Naive B cell (primary cell): ENCODE measurements at regions not wholly inside any gene's neighbourhood (a gene's known extent, or its start where the extent isn't known, plus 50 kb on each side); places are given as distances from the start of the nearest gene placed in this dataset.
A peak's percentile ranks its signal among the peaks of the same experiment; 100 is the strongest.
"Not testable (repeated sequence)": the region's sequence is repeated elsewhere in the genome, so short reads cannot be mapped to it uniquely, and the experiment has no call there.

Experiments used
- ATAC-seq, 2 donors: fragments of 150-1000 bp; cut with Tn5 transposase; 2 replicates each; pipeline ENCODE4 v1.10.0; 2021; ENCODE audit warnings: low read depth in 2 of 2, mild to moderate bottlenecking in 2 of 2, moderate library complexity in 2 of 2
- DNase-seq: peaks from one replicate; pipeline ENCODE4 v3.0.0; 2022
- H3K27ac Mint-ChIP-seq, 6 donors: one replicate each; pipeline ENCODE4 v1.8.0; 2020 to 2022; ENCODE audit warnings: mild to moderate bottlenecking in 6 of 6, mixed read lengths in 6 of 6, moderate library complexity in 5 of 6, inconsistent platforms in 2 of 6
- H3K27me3 Mint-ChIP-seq, 3 donors: one replicate each; pipeline ENCODE4 v1.8.0; 2021 to 2022; ENCODE audit warnings: mixed read lengths in 3 of 3, mild to moderate bottlenecking in 1 of 3
- H3K36me3 Mint-ChIP-seq, 2 donors: one replicate each; pipeline ENCODE4 v1.8.0; 2020 to 2022; ENCODE audit warnings: mixed read lengths in 2 of 2, inconsistent platforms in 1 of 2, mild to moderate bottlenecking in 1 of 2
- H3K4me1 Mint-ChIP-seq, 3 donors: one replicate each; pipeline ENCODE4 v1.8.0; 2020 to 2022; ENCODE audit warnings: mixed read lengths in 3 of 3, inconsistent platforms in 1 of 3, mild to moderate bottlenecking in 1 of 3, moderate library complexity in 1 of 3
- H3K4me3 Mint-ChIP-seq, 8 donors: one replicate each; pipeline ENCODE4 v1.8.0; 2020 to 2022; ENCODE audit warnings: mild to moderate bottlenecking in 8 of 8, mixed read lengths in 8 of 8, moderate library complexity in 8 of 8, inconsistent platforms in 2 of 8
- H3K9me3 Mint-ChIP-seq, 7 donors: one replicate each; pipeline ENCODE4 v1.8.0; 2020 to 2022; ENCODE audit warnings: mixed read lengths in 7 of 7, mild to moderate bottlenecking in 5 of 7, inconsistent platforms in 2 of 7, moderate library complexity in 1 of 7

DNA sequence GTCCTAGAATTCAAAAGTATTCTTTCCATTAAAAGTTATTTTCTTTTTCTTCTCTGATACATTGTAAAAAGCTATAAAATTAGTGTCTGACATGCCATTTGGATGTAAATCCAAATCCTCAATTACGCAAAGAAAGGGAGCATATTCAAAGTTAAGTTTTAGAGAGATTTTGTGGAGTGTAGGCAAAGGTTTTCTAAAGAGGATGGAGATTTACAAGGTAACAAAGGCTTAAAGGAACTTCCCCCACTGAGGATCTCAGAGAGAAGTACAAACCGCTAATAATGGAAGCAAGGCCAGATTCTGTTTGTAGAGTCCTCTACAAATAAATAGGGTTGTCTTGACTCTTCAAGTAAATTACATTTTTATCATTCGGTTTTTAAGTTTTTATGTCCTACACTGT lies 91.0 kb upstream of the MAPK10 start:
- Mint-ChIP-seq H3K27ac (no peak overlapping the region), H3K9me3 (no peaks in the 10 kb centered on the region)
- DNase-seq, result no peak

DNA sequence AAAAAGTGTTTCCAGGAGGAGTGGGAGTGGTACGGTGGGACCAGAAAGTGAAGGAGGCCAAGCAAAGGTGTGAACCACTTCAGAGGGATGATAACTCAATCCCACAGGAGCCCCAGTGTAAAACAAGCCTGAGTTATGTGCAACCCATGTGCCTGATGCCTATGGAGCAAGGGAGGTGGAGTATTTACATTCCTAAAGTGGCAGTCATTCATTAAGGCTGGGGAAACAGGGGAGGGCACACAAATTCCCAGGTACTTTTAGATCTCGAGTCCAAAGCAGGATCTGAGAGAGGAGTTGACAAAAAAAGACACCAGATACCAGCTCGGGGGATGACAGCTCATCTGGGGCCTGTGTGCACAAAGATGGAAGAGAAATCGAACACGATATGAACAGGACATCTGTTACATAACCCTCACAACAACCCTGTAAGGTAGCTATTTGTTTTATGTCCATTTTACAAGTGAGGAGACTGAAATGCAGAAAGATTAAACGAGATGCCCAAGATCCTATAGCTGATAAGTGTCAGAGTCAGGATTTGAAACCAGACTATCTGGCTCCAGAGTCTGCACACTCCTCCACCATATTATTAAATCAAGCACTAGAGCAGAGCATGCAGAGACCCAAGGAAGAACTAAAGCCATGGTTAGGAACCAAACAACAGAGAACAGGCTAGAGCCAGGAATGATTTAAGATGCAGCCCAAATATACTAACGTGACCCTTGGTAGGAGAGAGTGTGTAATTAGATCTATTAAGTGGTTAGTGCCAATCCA lies 91.9 kb upstream of the MAPK10 start:
- H3K36me3 Mint-ChIP-seq, result no peaks in the 10 kb centered on the region
- H3K4me3 Mint-ChIP-seq, result no peak overlapping the region
- ATAC-seq (no peak), DNase-seq (no peak)
- peaks cover 5 to 10% (median 8%) of the 10 kb centered on the region in 3 donors for H3K27me3 Mint-ChIP-seq
- H3K27ac Mint-ChIP-seq, result peak overlapping the region in 1 of 6 donors; percentile 43
- H3K4me1 Mint-ChIP-seq, result no peaks in the 10 kb centered on the region
- no peaks in the 10 kb centered on the region for H3K9me3 Mint-ChIP-seq

More for the DNA sequence above, 91.0 kb upstream of the MAPK10 start:
- Mint-ChIP-seq H3K4me1 (no peaks in the 10 kb centered on the region), H3K36me3 (no peaks in the 10 kb centered on the region), H3K4me3 (no peak overlapping the region), H3K27me3 (peaks cover 5 to 10% (median 8%) of the 10 kb centered on the region in 3 donors)
- ATAC-seq, result no peak

DNA sequence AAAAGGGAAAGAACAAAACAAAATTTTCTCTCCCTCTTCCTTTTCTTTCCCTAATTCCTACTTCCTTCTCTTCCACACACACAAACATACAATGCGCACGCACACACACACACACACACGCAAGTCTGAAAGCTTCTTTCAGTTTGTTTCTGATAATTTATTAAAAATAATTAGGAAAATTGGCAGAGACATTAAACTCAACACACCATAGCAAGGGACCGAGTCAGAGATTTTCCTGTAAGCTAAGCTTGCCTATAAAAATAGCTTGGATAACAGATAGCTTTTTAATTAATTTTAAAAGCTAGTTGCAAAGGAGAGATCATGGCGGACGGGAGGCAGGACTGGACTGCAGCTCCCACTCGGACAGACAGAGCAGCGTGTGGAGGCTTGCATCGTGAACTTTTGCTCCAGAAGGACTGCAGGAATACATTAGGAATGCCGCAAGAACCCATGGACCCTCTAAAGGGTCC lies 92.6 kb upstream of the MAPK10 start:
- no peak for ATAC-seq
- Mint-ChIP-seq H3K4me1 (no peaks in the 10 kb centered on the region), H3K36me3 (no peaks in the 10 kb centered on the region), H3K4me3 (no peak overlapping the region), H3K27ac (no peak overlapping the region), H3K9me3 (no peaks in the 10 kb centered on the region), H3K27me3 (peaks cover 5 to 10% (median 8%) of the 10 kb centered on the region in 3 donors)
- DNase-seq, result no peak

DNA sequence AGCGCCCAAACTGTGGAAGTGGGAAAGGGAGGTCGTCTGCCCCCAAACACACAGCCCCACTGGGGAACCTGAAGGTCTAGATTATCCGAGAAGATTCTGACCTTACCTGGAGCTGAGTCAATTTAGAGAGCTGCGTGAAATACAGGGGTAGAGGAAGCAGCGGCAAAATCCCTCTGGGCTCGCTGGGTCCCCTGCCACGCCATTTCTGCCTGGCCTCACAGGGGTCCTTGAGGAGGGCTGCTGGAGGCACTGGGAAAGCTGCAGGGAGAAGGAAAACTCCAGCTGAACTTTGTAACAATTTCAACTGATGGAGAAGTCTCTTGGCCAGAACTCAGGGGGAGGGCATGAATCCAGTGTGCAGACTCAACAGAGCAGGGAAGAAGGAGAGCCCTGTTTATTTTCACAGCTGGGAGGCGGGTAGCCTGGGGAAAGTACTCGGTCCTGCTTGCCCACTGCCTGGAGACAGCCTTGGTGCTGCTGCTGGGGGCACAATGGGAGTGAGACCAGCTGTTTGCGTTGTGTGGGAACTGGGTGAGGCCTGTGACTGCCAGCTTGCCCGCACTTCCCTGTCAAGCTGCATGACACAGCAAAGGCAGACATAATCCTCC lies 93.2 kb upstream of the MAPK10 start:
- no peak overlapping the region for H3K4me3 Mint-ChIP-seq

DNA sequence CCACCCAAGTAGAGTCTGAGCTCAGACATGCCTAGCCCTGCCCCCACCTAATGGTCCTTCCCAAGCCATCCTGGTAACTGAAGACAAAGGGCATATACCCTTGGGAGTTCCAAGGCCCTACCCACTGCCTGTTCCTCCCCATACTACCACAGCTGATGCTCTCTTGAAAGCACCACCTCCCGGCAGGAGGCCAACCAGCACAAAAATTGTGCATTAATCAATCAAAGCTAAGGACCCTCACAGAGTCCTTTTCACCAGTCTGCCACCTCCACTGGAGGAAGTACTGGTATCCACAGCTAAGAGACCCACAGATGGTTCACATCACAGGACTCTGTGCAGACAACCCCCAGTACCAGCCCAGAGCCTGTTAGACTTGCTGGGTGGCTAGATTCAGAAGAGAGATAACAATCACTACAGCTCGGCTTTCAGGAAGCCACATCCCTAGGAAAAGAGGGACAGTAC lies 93.8 kb upstream of the MAPK10 start:
- H3K27ac Mint-ChIP-seq, result not testable (repeated sequence)

More for the DNA sequence above, 93.2 kb upstream of the MAPK10 start:
- no peaks in the 10 kb centered on the region for H3K4me1 Mint-ChIP-seq
- no peaks in the 10 kb centered on the region for H3K9me3 Mint-ChIP-seq
- no peaks in the 10 kb centered on the region for H3K36me3 Mint-ChIP-seq
- peaks cover 5 to 10% (median 8%) of the 10 kb centered on the region in 3 donors for H3K27me3 Mint-ChIP-seq
- H3K27ac Mint-ChIP-seq, result no peak overlapping the region
- no peak for DNase-seq
- ATAC-seq, result no peak

DNA sequence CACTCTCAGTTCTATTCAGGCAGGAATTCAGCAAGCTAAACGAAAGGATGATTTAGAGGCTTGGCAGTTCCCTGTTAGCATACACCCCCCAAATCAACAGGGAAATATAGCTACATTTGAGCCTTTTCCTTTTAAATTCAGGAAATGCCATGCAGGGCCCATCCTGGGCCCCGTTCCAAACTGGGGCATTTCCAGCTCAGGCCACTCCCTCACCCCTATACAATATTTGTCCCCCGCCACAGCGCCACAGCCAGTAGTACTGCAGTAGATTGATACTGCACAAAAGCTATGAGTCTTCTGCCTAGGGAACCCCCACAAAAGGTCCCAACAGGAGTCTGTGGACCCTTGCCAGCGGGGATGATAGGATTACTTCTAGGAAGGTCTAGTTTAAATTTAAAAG lies 102.0 kb upstream of the MAPK10 start:
- Mint-ChIP-seq H3K36me3 (peaks cover 0 to 8% of the 10 kb centered on the region in 2 donors), H3K9me3 (peaks cover 3 to 18% (median 8%) of the 10 kb centered on the region in 7 donors), H3K4me1 (no peaks in the 10 kb centered on the region), H3K27ac (no peak overlapping the region), H3K27me3 (no peaks in the 10 kb centered on the region), H3K4me3 (no peak overlapping the region)
- ATAC-seq, result no peak
- DNase-seq, result no peak

More for the DNA sequence above, 93.8 kb upstream of the MAPK10 start:
- ATAC-seq, H3K27me3 Mint-ChIP-seq, H3K9me3 Mint-ChIP-seq, H3K4me1 Mint-ChIP-seq, H3K4me3 Mint-ChIP-seq, DNase-seq, H3K36me3 Mint-ChIP-seq: not testable (repeated sequence)

DNA sequence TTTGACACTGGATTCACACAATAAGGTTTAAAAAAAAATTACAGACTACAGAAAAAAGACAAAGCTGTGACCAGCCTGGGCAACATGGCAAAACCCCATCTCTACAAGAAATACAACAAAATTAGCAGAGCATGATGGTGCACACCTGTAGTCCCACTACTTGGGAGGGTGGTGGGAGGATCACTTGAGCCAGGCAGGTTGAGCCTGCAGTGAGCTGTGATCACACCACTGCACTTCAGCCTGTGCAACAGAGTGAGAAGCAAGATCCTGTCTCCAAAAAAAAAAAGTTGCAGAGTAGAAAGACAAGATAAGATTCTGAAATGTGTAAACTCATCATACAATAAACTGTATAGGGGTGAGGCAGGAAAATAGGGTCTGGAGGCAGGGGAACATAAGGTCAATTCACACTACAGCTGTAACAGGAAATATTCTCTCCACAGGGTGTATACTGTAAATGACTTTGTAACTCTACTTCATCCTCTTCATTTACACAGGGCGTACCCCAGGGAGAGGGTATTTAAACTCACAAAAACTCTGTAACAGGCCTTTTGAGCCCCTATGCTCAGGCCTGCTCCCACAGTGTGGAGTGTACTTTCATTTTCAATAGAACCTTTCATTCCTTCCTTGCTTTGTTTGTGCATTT lies 112.6 kb upstream of the MAPK10 start:
- Mint-ChIP-seq H3K4me3 (no peak overlapping the region), H3K27me3 (no peaks in the 10 kb centered on the region), H3K27ac (peak overlapping the region in 2 of 6 donors; percentile 38 to 89), H3K9me3 (no peaks in the 10 kb centered on the region), H3K4me1 (peaks cover 0 to 2% (median 0%) of the 10 kb centered on the region in 3 donors), H3K36me3 (no peaks in the 10 kb centered on the region)
- DNase-seq (no peak), ATAC-seq (no peak)

DNA sequence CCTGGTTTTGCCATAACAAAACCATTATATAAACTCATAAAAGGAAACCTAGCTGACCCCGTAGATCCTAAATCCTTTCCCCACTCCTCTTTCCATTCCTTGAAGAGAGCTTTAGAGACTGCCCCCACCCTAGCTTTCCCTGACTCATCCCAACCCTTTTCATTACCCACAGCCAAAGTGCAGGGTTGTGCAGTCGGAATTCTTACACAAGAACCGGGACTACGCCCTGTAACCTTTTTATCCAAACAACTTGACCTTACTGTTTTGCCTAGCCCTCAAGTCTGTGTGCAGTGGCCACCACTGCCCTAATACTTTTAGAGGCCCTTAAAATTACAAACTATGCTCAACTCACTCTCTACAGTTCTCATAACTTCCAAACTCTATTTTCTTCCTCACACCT lies 116.0 kb upstream of the PTPN13 start:
- H3K27me3 Mint-ChIP-seq, ATAC-seq, H3K36me3 Mint-ChIP-seq: not testable (repeated sequence)

DNA sequence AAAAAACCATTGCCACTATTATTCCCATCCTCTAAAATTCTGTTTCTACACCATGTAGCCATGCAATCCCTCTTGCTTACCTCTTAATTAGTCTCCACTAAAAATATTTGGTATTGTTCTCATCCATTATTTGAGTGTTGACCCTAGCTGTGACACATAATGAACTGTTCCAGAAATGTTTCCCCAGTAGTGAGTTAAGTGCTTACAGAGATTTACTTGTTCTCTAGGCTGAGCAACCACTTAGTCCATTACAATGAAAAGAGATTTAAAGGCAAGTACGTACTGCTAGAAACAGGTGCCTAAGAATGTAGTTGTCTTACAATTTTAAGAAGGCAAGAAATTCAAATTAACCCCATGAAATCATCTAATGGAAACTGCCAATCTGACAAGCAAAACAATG lies 112.7 kb upstream of the PTPN13 start:
- Mint-ChIP-seq H3K4me3 (no peak overlapping the region), H3K4me1 (peaks cover 0 to 6% (median 0%) of the 10 kb centered on the region in 3 donors), H3K9me3 (no peaks in the 10 kb centered on the region), H3K27me3 (no peaks in the 10 kb centered on the region), H3K27ac (no peak overlapping the region), H3K36me3 (no peaks in the 10 kb centered on the region)
- DNase-seq (no peak), ATAC-seq (no peak)

More for the DNA sequence above, 116.0 kb upstream of the PTPN13 start:
- not testable (repeated sequence) for DNase-seq, H3K9me3 Mint-ChIP-seq, H3K27ac Mint-ChIP-seq, H3K4me1 Mint-ChIP-seq, H3K4me3 Mint-ChIP-seq

DNA sequence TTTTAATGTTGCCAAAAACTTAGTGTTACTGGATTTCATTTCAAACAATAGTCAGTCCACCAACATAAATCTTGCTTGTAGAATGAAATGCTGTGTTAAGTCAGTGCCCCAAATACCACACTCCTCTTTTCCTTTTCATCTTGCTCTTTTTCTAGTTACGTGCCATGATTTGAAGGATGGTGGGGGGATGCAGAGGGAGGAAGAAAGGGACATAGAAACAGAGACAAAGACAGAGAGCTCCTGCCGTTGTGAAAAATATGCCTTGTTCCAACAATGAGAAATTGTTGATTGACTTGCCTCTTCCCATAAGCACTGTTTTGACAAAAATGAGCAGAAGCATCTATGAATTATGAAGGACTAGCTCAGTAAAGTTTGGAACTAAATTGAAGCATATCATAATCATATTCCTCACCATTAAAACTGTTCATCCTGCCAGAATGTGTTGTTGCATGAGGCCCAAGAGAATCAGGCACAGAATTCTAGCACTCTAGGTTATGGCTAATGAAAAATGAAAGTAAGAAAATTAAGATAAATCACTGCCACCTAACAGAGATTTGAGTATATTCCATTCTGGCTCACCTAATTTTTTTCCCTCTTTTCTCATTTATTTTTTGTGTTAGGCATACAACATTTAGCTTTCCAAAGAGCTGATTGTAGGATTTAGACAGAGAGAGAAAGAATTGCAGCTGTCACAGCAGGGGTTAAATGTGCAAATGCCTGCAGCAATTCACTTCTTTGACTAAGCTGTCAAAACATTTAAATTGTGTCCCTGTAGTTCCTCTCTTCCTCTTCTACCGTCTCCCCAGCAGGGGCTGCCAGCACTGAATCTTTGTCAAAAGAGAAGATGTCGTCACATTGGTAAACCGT lies 111.6 kb upstream of the PTPN13 start:
- Mint-ChIP-seq H3K27me3 (no peaks in the 10 kb centered on the region), H3K27ac (peak overlapping the region in 3 of 6 donors; percentile 2 to 19 (median 10)), H3K4me3 (peak overlapping the region in 1 of 8 donors; percentile 48), H3K4me1 (peaks cover 0 to 6% (median 0%) of the 10 kb centered on the region in 3 donors), H3K9me3 (no peaks in the 10 kb centered on the region), H3K36me3 (no peaks in the 10 kb centered on the region)
- DNase-seq (no peak), ATAC-seq (no peak)

DNA sequence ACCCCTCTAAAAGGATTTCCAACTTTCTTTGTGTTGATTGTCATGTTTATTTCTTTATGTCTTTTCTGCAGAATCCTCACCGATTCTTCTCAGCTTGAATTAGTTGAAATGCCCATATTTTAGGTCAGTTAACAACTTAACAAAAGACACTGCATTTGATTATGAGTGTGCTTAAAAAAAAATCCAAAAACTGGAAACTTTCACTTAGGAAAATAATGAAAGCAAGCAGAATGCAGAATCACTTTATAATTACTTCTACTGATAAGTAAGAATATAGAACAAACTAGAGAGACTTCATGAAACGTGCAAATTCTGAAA lies 111.0 kb upstream of the PTPN13 start:
- DNase-seq (no peak), ATAC-seq (no peak)
- Mint-ChIP-seq H3K9me3 (no peaks in the 10 kb centered on the region), H3K36me3 (no peaks in the 10 kb centered on the region), H3K4me1 (peaks cover 0 to 6% (median 0%) of the 10 kb centered on the region in 3 donors), H3K27ac (peak overlapping the region in 1 of 6 donors; percentile 19), H3K4me3 (no peak overlapping the region), H3K27me3 (no peaks in the 10 kb centered on the region)

DNA sequence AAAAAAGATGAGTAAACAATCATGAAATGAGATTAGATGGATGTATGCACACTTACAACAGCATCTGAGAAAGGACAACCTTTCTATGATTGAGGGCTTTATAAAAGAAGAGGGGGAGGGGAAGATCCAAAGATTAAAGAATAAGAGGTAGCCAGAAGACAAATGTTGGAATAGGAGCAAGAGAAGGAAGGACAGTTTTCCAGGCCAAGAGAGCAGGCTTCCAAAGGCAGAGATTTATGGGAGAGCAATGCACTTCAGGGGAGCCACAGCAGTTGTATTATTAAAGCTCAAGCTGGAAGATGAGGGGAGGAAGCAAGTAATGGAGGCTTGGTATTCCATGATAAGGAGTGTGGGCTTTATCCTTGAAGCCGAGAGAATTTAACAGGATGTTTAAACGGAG lies 110.3 kb upstream of the PTPN13 start:
- peaks cover 0 to 6% (median 0%) of the 10 kb centered on the region in 3 donors for H3K4me1 Mint-ChIP-seq
- ATAC-seq, result no peak
- no peak overlapping the region for H3K27ac Mint-ChIP-seq
- H3K36me3 Mint-ChIP-seq, result no peaks in the 10 kb centered on the region
- DNase-seq, result no peak
- H3K4me3 Mint-ChIP-seq, result no peak overlapping the region
- H3K27me3 Mint-ChIP-seq, result no peaks in the 10 kb centered on the region
- no peaks in the 10 kb centered on the region for H3K9me3 Mint-ChIP-seq

DNA sequence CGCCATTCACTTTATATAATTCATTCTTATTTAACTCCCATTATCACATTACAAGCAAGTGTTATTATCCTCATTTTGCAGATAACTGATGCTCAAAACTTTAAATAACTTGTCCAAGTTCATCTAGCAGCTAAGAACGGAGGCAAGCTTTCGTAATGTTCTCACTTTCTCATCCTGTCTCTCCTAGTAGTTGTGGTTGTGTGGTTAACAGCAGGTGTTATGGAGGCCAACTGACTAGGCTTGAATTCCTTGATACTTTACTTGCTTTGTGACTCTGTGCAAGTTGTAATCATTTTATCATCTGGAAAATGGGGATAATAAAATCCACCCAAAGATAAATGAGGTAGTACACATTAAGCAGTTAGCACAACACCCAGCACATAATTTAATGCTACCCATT lies 109.9 kb upstream of the PTPN13 start:
- no peak for DNase-seq
- Mint-ChIP-seq H3K9me3 (no peaks in the 10 kb centered on the region), H3K4me3 (no peak overlapping the region), H3K4me1 (peaks cover 0 to 6% (median 0%) of the 10 kb centered on the region in 3 donors), H3K27ac (no peak overlapping the region), H3K27me3 (no peaks in the 10 kb centered on the region), H3K36me3 (no peaks in the 10 kb centered on the region)
- ATAC-seq, result no peak
